Immature natural killer cell (primary cell): ENCODE measurements at regions not wholly inside any gene's neighbourhood (a gene's known extent, or its start where the extent isn't known, plus 50 kb on each side); places are given as distances from the start of the nearest gene placed in this dataset.

Source experiments
- DNase-seq, 3 donors: peaks; one replicate each; pipeline ENCODE4 v3.0.0; 2022; ENCODE audit warnings: mixed read lengths in 1 of 3
- H3K27ac Mint-ChIP-seq, 6 donors: one replicate each; pipeline ENCODE4 v1.8.0; 2020; ENCODE audit warnings: mixed read lengths in 6 of 6, mild to moderate bottlenecking in 5 of 6, inconsistent platforms in 4 of 6, moderate library complexity in 3 of 6
- H3K27me3 Mint-ChIP-seq, 3 donors: one replicate each; pipeline ENCODE4 v1.8.0; 2020 to 2021; ENCODE audit warnings: low read depth in 3 of 3, mild to moderate bottlenecking in 3 of 3, mixed read lengths in 3 of 3, moderate library complexity in 3 of 3, inconsistent platforms in 1 of 3
- H3K36me3 Mint-ChIP-seq, 3 donors: one replicate each; pipeline ENCODE4 v1.8.0; 2020; ENCODE audit warnings: mixed read lengths in 3 of 3, inconsistent platforms in 2 of 3, mild to moderate bottlenecking in 2 of 3
- H3K4me1 Mint-ChIP-seq, 2 donors: one replicate each; pipeline ENCODE4 v1.8.0; 2020; ENCODE audit warnings: inconsistent platforms in 2 of 2, mild to moderate bottlenecking in 2 of 2, mixed read lengths in 2 of 2, moderate library complexity in 1 of 2
- H3K4me3 Mint-ChIP-seq, 5 donors: one replicate each; pipeline ENCODE4 v1.8.0; 2020; ENCODE audit warnings: mild to moderate bottlenecking in 5 of 5, mixed read lengths in 5 of 5, inconsistent platforms in 3 of 5, moderate library complexity in 3 of 5
- H3K9me3 Mint-ChIP-seq, 6 donors: one replicate each; pipeline ENCODE4 v1.8.0; 2020; ENCODE audit warnings: mild to moderate bottlenecking in 6 of 6, mixed read lengths in 6 of 6, inconsistent platforms in 4 of 6, moderate library complexity in 3 of 6

GRCh38 chr3:141418751-141419150, 50.4 kb downstream of the ZBTB38 start:
- peaks cover 35 to 67% of the 10 kb centered on the region in 2 donors for H3K4me1 Mint-ChIP-seq
- H3K36me3 Mint-ChIP-seq, result peaks cover 17 to 40% (median 19%) of the 10 kb centered on the region in 3 donors
- H3K4me3 Mint-ChIP-seq, result no peak overlapping the region
- peaks cover 0 to 3% (median 0%) of the 10 kb centered on the region in 3 donors for H3K27me3 Mint-ChIP-seq
- peak overlapping the region in 2 of 6 donors; percentile 6 to 75 for H3K27ac Mint-ChIP-seq
- no peaks in the 10 kb centered on the region for H3K9me3 Mint-ChIP-seq
- no peak for DNase-seq

GRCh38 chr3:141419946-141420345, 51.6 kb downstream of the ZBTB38 start:
- DNase-seq, result no peak
- no peaks in the 10 kb centered on the region for H3K9me3 Mint-ChIP-seq
- H3K27ac Mint-ChIP-seq, result peak overlapping the region in 3 of 6 donors; percentile 2 to 43 (median 19)
- peaks cover 9 to 29% (median 12%) of the 10 kb centered on the region in 3 donors for H3K36me3 Mint-ChIP-seq
- peaks cover 25 to 60% of the 10 kb centered on the region in 2 donors for H3K4me1 Mint-ChIP-seq
- H3K27me3 Mint-ChIP-seq, result peaks cover 0 to 3% (median 0%) of the 10 kb centered on the region in 3 donors
- H3K4me3 Mint-ChIP-seq, result no peak overlapping the region

GRCh38 chr3:141421186-141421585, 52.9 kb downstream of the ZBTB38 start:
- H3K4me3 Mint-ChIP-seq, result no peak overlapping the region
- H3K27ac Mint-ChIP-seq, result peak overlapping the region in 3 of 6 donors; percentile 23 to 58 (median 25)
- H3K36me3 Mint-ChIP-seq, result peaks cover 5 to 20% (median 12%) of the 10 kb centered on the region in 3 donors
- peaks cover 24 to 61% of the 10 kb centered on the region in 2 donors for H3K4me1 Mint-ChIP-seq
- H3K9me3 Mint-ChIP-seq, result no peaks in the 10 kb centered on the region
- no peak for DNase-seq
- H3K27me3 Mint-ChIP-seq, result peaks cover 0 to 3% (median 0%) of the 10 kb centered on the region in 3 donors

- Mint-ChIP-seq H3K36me3 (peaks cover 5 to 21% (median 12%) of the 10 kb centered on the region in 3 donors), H3K9me3 (no peaks in the 10 kb centered on the region), H3K27ac (peak overlapping the region in 1 of 6 donors; percentile 23), H3K4me1 (peaks cover 28 to 67% of the 10 kb centered on the region in 2 donors), H3K27me3 (peaks cover 0 to 3% (median 0%) of the 10 kb centered on the region in 3 donors), H3K4me3 (no peak overlapping the region)
- DNase-seq, result no peak
These were observed 53.5 kb downstream of the ZBTB38 start for GRCh38 chr3:141421639-141422319.

- peaks cover 0 to 3% (median 0%) of the 10 kb centered on the region in 3 donors for H3K27me3 Mint-ChIP-seq
- peak overlapping the region in 1 of 6 donors; percentile 61 for H3K27ac Mint-ChIP-seq
- peaks cover 0 to 20% (median 7%) of the 10 kb centered on the region in 3 donors for H3K36me3 Mint-ChIP-seq
- peaks cover 32 to 80% of the 10 kb centered on the region in 2 donors for H3K4me1 Mint-ChIP-seq
- H3K4me3 Mint-ChIP-seq, result no peak overlapping the region
- no peak for DNase-seq
- H3K9me3 Mint-ChIP-seq, result no peaks in the 10 kb centered on the region
These were observed 54.8 kb downstream of the ZBTB38 start for GRCh38 chr3:141422961-141423582.

- H3K27me3 Mint-ChIP-seq, result peaks cover 0 to 3% (median 0%) of the 10 kb centered on the region in 3 donors
- no peak for DNase-seq
- H3K36me3 Mint-ChIP-seq, result peaks cover 0 to 8% (median 4%) of the 10 kb centered on the region in 3 donors
- H3K27ac Mint-ChIP-seq, result peak overlapping the region in 1 of 6 donors; percentile 20
- H3K4me1 Mint-ChIP-seq, result peaks cover 21 to 63% of the 10 kb centered on the region in 2 donors
- no peaks in the 10 kb centered on the region for H3K9me3 Mint-ChIP-seq
- H3K4me3 Mint-ChIP-seq, result no peak overlapping the region
These were observed 57.4 kb downstream of the ZBTB38 start for GRCh38 chr3:141425523-141426233.

- Mint-ChIP-seq H3K9me3 (no peaks in the 10 kb centered on the region), H3K4me1 (peaks cover 16 to 55% of the 10 kb centered on the region in 2 donors), H3K36me3 (peaks cover 1 to 8% (median 4%) of the 10 kb centered on the region in 3 donors), H3K4me3 (no peak overlapping the region), H3K27me3 (peaks cover 0 to 3% (median 0%) of the 10 kb centered on the region in 3 donors), H3K27ac (peak overlapping the region in 5 of 6 donors; percentile 23 to 64 (median 42))
- no peak for DNase-seq
These were observed 58.2 kb downstream of the ZBTB38 start for GRCh38 chr3:141426404-141427034.

- H3K27me3 Mint-ChIP-seq, result peaks cover 0 to 3% (median 0%) of the 10 kb centered on the region in 3 donors
- H3K9me3 Mint-ChIP-seq, result no peaks in the 10 kb centered on the region
- H3K4me1 Mint-ChIP-seq, result peaks cover 16 to 66% of the 10 kb centered on the region in 2 donors
- DNase-seq, result no peak
- H3K27ac Mint-ChIP-seq, result peak overlapping the region in 4 of 6 donors; percentile 19 to 50 (median 34)
- peaks cover 5 to 12% (median 7%) of the 10 kb centered on the region in 3 donors for H3K36me3 Mint-ChIP-seq
- no peak overlapping the region for H3K4me3 Mint-ChIP-seq
These were observed 59.1 kb upstream of the RASA2 start for GRCh38 chr3:141427764-141428163.

- Mint-ChIP-seq H3K9me3 (no peaks in the 10 kb centered on the region), H3K27me3 (peaks cover 0 to 3% (median 2%) of the 10 kb centered on the region in 3 donors), H3K36me3 (peaks cover 5 to 10% (median 7%) of the 10 kb centered on the region in 3 donors), H3K27ac (peak overlapping the region in 2 of 6 donors; percentile 9 to 63), H3K4me1 (peaks cover 16 to 52% of the 10 kb centered on the region in 2 donors), H3K4me3 (no peak overlapping the region)
- DNase-seq, result no peak
These were observed 57.3 kb upstream of the RASA2 start for GRCh38 chr3:141429371-141430035.

GRCh38 chr3:141430316-141430715, 56.5 kb upstream of the RASA2 start:
- DNase-seq, result no peak
- Mint-ChIP-seq H3K27me3 (peaks cover 0 to 3% (median 2%) of the 10 kb centered on the region in 3 donors), H3K36me3 (peaks cover 5 to 10% (median 7%) of the 10 kb centered on the region in 3 donors), H3K4me1 (peaks cover 15 to 50% of the 10 kb centered on the region in 2 donors), H3K27ac (no peak overlapping the region), H3K4me3 (no peak overlapping the region), H3K9me3 (no peaks in the 10 kb centered on the region)

- no peaks in the 10 kb centered on the region for H3K9me3 Mint-ChIP-seq
- peaks cover 5 to 9% (median 7%) of the 10 kb centered on the region in 3 donors for H3K36me3 Mint-ChIP-seq
- H3K4me3 Mint-ChIP-seq, result no peak overlapping the region
- H3K4me1 Mint-ChIP-seq, result peaks cover 11 to 36% of the 10 kb centered on the region in 2 donors
- no peak overlapping the region for H3K27ac Mint-ChIP-seq
- no peak for DNase-seq
- H3K27me3 Mint-ChIP-seq, result peaks cover 0 to 3% (median 2%) of the 10 kb centered on the region in 3 donors
These were observed 55.1 kb upstream of the RASA2 start for GRCh38 chr3:141431411-141432378.

- no peaks in the 10 kb centered on the region for H3K9me3 Mint-ChIP-seq
- peaks cover 7 to 31% of the 10 kb centered on the region in 2 donors for H3K4me1 Mint-ChIP-seq
- no peak overlapping the region for H3K4me3 Mint-ChIP-seq
- no peak for DNase-seq
- peaks cover 0 to 3% (median 2%) of the 10 kb centered on the region in 3 donors for H3K27me3 Mint-ChIP-seq
- H3K36me3 Mint-ChIP-seq, result peaks cover 4 to 7% (median 5%) of the 10 kb centered on the region in 3 donors
- H3K27ac Mint-ChIP-seq, result no peak overlapping the region
These were observed 53.9 kb upstream of the RASA2 start for GRCh38 chr3:141432904-141433303.
